ENCODE measurements at regions not wholly inside any gene's neighbourhood (a gene's known extent, or its start where the extent isn't known, plus 50 kb on each side); places are given as distances from the start of the nearest gene placed in this dataset.

DNA sequence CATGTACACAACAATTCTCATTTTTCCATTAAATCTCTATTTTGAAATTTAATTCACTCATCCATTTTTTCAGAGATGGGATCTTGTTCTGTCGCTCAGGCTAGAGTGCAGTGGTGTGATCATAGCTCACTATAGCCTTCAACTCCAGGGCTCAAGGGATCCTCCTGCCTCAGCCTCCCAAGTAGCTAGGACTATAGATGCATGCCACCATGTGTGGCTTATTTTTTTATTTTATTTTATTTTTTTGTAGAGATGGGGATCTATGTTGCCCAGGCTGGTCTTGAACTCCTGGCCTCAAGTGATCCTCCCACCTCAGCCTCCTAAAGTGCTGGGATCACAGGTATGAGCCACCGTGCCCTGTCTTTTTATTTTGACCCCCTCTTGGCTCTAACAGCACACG is 203.8 kb upstream of the KLF14 start:
- Histone ChIP-seq H3K4me1 (peaks cover under 1% of the 10 kb centered on the region; the same call in 1 of the 2 replicates), H3K9me3 (replicated peaks) (no peaks in the 10 kb centered on the region), H3K27ac (no peak overlapping the region), H3K27me3 (no peaks in the 10 kb centered on the region), H3K36me3 (no peaks in the 10 kb centered on the region), H3K4me3 (no peak overlapping the region)
- DNase-seq: no peak

DNA sequence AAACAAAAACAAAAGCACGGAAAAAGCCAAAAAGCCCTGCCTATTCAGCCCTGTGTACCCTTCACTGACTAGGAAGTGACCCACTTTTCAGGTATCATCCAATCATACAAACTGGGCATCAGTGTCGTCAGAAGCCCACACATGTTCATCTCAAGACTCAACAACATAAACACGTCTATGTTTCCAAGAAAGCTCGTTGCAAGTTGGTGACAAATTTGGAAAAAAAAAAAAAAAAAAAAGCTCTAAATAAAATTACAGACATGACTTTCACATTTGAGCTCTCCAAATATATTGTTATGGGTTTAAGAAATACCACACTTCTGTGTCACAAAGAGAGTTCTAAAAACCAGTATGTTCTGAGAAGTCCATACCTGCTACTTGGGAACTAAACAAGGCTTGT is 204.7 kb upstream of the KLF14 start:
- H3K4me3 ChIP-seq: no peak overlapping the region

DNA sequence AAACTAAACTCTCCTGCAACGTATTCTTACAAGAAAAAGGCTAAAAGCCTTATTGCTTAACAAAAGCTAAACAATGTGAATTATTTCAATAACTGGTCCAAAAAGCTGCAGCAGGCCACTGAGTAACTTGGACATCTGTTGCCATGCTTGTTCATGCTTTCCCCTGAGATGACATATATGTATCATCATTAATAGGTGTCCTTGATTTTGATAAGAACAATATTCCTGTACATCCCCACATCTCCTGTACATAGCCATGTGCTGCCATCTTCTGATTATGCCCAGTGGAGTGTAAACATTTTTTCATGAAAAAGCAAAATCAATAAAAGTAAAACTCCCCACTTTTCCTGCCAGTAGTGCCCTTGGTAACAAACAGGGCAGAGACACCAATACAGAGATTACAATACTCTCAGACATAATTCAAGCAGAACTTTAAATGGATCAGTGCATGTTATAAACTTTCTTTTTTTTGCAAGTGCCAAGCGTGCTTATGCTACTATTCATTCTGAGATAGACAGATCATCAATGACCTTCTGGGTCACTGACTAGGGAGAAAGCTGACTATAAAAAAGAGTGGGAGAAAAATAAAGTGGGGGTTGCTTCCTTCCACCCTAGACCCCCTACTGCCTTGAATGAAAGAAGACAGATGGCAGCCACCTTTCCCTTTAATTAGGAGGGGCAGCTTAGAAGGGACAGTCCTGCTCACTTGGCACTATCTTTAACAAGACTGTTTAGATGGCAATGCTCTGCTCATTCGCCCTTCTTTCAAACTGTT is 205.5 kb upstream of the KLF14 start:
- no peaks in the 10 kb centered on the region for H3K9me3 ChIP-seq (replicated peaks)
- no peak overlapping the region for H3K4me3 ChIP-seq
- DNase-seq: no peak
- H3K36me3 ChIP-seq: no peaks in the 10 kb centered on the region
- no peak overlapping the region for H3K27ac ChIP-seq
- peaks cover 4% of the 10 kb centered on the region; the same call in 1 of the 2 replicates for H3K4me1 ChIP-seq
- no peaks in the 10 kb centered on the region for H3K27me3 ChIP-seq

More for the DNA sequence above, 204.7 kb upstream of the KLF14 start:
- no peaks in the 10 kb centered on the region for H3K9me3 ChIP-seq (replicated peaks)
- H3K4me1 ChIP-seq: peaks cover 4% of the 10 kb centered on the region; the same call in 1 of the 2 replicates
- no peak overlapping the region for H3K27ac ChIP-seq
- H3K27me3 ChIP-seq: no peaks in the 10 kb centered on the region
- no peaks in the 10 kb centered on the region for H3K36me3 ChIP-seq
- no peak for DNase-seq

DNA sequence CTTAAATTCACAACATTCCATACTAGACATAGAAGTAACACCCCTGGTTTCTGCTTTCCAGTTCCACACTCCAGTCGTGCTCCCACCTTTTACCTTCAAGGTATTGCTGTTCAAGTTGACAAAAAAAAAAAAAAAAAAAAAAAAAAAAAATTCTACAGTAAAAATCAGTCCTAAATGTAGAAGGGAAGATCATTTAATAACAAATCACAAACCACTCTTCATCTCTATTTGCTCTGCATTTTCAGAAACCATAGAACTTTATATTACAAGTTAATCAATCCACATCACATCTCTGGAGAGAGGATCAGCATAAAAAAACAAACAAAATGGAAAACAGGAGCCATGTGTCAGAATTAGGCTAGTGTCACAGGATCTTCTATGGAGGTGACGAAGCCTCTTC is 206.3 kb upstream of the KLF14 start:
- no peaks in the 10 kb centered on the region for H3K9me3 ChIP-seq (replicated peaks)
- no peak overlapping the region for H3K27ac ChIP-seq
- DNase-seq: no peak
- no peaks in the 10 kb centered on the region for H3K36me3 ChIP-seq
- peaks cover 4% of the 10 kb centered on the region; the same call in 1 of the 2 replicates for H3K4me1 ChIP-seq
- peak overlapping the region; percentile 54 for H3K4me3 ChIP-seq
- no peaks in the 10 kb centered on the region for H3K27me3 ChIP-seq

DNA sequence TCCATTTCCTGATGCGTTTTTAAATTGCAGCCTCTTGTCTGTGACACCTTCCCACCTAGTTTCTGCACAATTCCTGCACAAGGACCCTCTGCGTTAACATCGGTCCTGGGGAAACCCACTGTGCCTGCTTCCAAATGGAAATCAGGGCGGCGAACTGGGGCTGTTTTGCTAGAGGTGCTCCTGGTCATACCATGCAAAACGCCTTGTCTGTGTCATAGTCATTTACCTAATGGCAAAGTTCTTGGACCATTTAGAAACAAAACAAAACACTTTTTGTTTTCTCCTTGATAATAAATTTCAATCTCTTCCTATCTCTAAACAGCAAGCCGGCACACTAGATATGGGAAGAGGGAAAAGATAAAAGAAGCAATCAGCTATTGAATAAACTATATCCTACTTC is 206.9 kb upstream of the KLF14 start:
- peak overlapping the region; percentile 34 for H3K27ac ChIP-seq
- no peaks in the 10 kb centered on the region for H3K27me3 ChIP-seq
- no peaks in the 10 kb centered on the region for H3K36me3 ChIP-seq
- H3K9me3 ChIP-seq (replicated peaks): no peaks in the 10 kb centered on the region
- peak overlapping the region; percentile 54 for H3K4me3 ChIP-seq
- peaks cover 4% of the 10 kb centered on the region; the same call in 1 of the 2 replicates for H3K4me1 ChIP-seq
- peak in 1 of 2 experiments; percentile 30 for DNase-seq

DNA sequence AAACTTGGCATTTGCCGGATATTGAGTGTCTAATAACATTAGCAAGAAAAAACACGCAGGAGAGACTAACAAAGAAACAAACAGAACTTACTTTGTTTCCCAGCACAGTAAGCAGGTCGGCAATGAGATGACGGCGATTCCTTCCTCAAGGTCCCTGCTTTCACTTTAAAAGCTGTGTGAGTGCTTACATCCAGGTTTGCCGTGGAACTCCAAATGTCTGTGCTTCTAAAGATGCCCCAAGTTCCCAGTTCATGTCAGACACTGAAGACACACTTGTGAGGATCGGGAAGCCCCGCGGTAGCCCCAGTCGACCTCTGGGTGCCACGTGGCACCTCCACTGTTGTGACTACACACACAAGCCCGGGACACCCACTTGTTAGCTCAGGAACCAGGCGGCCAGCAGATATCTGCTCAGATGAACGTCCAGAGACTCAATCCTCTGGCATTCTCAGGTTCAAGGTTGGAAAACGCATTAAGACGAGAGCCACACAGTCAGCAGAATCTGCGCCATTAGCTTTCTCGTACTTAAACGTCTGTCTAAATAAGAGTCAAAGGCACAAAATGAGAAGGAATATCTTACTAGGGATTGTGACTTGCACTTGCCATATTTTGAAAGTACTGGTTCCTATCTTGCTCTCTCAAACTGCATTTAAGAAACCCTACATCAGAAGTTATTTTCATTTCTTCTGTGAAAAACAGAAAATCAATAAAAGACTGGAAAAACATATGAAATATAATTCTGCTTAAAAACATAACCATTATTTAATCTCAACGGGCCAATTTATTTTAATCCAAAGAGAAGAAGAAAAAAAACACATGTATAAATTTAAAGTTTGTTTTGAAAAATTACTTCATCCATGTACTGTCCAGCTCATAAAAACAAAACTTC is 207.6 kb upstream of the KLF14 start:
- Histone ChIP-seq H3K27me3 (no peaks in the 10 kb centered on the region), H3K4me1 (peaks cover 4% of the 10 kb centered on the region; the same call in 1 of the 2 replicates), H3K4me3 (peak overlapping the region; percentile 54), H3K36me3 (no peaks in the 10 kb centered on the region), H3K27ac (peak overlapping the region; percentile 34), H3K9me3 (replicated peaks) (no peaks in the 10 kb centered on the region)
- peak; percentile 59 to 62 for DNase-seq

DNA sequence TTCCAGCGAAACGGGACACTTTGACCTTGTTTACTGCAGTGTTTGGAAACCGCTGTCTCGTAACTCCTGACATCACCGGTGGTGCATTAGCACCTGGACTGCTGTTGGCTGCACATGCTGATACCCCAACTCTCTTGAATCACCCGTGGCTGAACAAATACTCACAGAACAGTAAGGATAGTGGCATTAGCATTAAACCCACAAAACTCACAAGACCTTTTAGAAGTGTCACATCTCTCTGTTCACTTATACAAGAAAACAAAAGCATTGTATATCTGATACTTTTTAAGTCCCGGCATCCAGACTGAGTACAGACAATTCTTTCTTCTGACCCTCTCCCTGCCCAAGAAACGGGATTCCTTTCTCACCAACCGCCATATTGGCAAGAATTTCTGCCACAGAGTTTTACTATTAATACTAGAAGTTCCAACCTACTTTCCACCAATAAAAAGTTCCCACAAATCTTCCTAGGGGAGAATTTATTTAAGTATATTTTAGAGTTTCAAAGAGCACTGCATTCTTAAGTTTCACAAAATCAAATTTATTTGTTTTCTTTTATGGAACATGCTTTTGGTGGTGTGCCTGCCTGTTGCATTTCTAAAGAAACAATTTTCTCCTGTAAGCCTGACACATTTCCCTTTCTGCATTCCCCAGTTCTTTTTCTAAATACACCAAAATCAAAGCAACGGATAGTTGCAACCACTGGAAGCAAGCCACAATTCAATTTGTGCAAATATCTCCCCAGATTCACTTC is 208.4 kb upstream of the KLF14 start:
- Histone ChIP-seq H3K4me3 (peak overlapping the region; percentile 54), H3K27me3 (no peaks in the 10 kb centered on the region), H3K27ac (peak overlapping the region; percentile 22; the same call in 1 of the 2 replicates), H3K4me1 (peaks cover 4% of the 10 kb centered on the region; the same call in 1 of the 2 replicates), H3K9me3 (replicated peaks) (no peaks in the 10 kb centered on the region), H3K36me3 (no peaks in the 10 kb centered on the region)
- DNase-seq: peak in 1 of 2 experiments; percentile 41

DNA sequence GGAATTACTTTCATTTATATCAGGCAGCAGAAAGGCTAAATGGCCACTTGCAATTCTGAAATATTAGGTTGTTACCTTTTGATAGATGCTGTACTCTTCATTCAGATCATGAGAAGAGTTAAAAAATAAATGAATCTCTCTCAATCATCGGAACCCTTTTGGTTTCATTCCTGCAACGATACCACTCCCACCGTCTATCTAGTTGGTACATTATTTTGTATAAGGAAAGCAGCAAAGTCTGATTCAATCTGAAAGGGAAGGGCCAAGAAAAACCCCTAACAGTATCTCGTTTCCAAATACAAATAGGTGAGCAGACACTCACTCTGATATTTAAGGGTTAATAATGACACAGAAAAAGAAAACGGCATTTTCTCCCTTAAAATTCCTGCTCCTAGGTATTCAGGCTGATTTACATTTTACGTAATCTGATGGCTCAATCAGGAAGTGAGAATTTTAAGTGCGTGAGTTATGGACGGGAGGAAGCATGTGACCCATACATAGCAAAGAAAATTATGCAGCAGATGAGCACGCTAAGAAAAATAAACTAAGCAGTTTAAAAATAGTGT is 209.4 kb upstream of the KLF14 start:
- no peaks in the 10 kb centered on the region for H3K27me3 ChIP-seq
- peak overlapping the region; percentile 19 for H3K4me3 ChIP-seq
- no peak for DNase-seq
- no peaks in the 10 kb centered on the region for H3K36me3 ChIP-seq
- H3K4me1 ChIP-seq: peaks cover 4% of the 10 kb centered on the region; the same call in 1 of the 2 replicates
- H3K9me3 ChIP-seq (replicated peaks): no peaks in the 10 kb centered on the region
- H3K27ac ChIP-seq: no peak overlapping the region

DNA sequence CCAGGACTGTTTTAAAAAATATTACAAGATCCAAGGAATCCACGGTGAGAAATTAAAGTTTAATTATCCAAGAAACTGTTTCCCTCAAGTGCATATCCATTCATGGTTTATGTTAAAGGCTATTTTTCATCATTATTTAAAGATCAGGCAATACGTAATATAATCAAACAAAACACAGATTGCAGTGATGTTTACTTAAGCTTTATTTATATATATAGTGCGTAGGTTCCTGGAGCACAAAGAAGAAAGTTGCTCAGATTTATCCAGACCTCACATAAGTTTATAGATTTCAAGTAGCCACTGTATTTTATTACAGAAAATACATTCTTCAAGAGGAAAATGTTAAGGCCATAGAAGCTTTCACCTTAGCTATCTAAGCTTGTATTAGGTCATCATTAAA is 210.0 kb upstream of the KLF14 start:
- DNase-seq: no peak
- H3K4me1 ChIP-seq: peaks cover 4% of the 10 kb centered on the region; the same call in 1 of the 2 replicates
- H3K27ac ChIP-seq: no peak overlapping the region
- H3K4me3 ChIP-seq: no peak overlapping the region; the same call in 1 of the 2 replicates
- no peaks in the 10 kb centered on the region for H3K27me3 ChIP-seq
- H3K9me3 ChIP-seq (replicated peaks): no peaks in the 10 kb centered on the region
- H3K36me3 ChIP-seq: no peaks in the 10 kb centered on the region

DNA sequence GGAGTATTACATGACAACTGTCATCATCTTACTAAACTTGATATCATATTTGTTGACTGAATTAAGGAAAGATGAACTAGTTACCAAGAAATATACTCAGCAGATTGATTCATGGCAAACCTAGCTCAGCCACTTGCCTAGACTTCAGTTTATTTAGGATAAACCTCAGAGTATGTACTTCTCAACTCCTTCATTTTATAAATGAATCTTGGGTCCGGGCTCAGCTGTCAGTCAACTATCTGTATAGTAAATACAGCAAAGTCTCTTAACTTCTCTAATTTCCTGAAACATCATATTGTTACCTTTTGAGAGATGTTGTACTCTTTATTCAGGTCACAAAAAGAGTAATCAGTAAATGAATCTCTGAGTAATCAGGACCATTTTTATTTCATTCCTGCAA is 211.0 kb upstream of the KLF14 start:
- Histone ChIP-seq H3K36me3 (no peaks in the 10 kb centered on the region), H3K4me1 (peaks cover 4% of the 10 kb centered on the region; the same call in 1 of the 2 replicates), H3K27me3 (no peaks in the 10 kb centered on the region), H3K27ac (no peak overlapping the region), H3K9me3 (replicated peaks) (no peaks in the 10 kb centered on the region), H3K4me3 (no peak overlapping the region)
- DNase-seq: no peak

DNA sequence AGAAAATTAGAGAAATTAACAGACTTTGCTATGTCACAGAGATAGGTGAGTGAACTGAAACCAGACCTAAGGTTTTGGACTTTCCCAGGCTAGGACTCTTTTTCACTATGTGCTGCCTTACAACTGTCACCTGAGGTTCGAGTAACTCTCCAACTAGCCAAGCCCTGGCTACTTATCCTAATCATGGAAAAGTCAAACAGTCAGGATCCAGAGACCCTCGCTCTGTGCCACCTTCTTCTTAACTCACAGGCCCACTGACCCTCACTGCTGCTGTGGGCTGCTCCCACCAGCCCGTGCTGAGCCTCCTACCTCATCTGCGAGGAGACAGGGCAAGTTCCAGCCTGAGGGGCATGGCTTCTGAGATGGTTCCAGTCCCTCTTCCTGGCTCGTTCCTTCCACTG is 211.4 kb upstream of the KLF14 start:
- no peak for DNase-seq
- Histone ChIP-seq H3K27me3 (no peaks in the 10 kb centered on the region), H3K4me1 (peaks cover 4% of the 10 kb centered on the region; the same call in 1 of the 2 replicates), H3K27ac (no peak overlapping the region), H3K9me3 (replicated peaks) (no peaks in the 10 kb centered on the region), H3K36me3 (no peaks in the 10 kb centered on the region), H3K4me3 (no peak overlapping the region)

DNA sequence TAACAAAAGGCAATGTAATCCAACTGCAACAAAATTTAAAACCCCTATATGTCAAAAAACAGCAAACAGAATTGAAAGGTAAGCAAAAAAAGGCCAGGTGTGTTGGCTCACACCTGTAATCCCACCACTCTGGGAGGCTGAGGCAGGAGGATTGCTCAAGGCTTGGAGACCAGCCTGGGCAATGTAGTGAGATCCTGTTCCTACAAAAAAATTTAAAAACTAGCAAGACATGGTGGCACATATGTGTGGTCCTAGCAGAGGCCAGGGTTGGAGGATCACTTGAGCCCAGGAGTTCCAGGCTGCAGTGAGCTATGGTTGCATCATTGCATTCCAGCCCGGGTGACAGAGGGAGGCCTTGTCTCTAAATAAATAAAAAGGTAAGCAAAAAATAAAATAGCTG is 212.1 kb upstream of the KLF14 start:
- Histone ChIP-seq H3K4me3 (no peak overlapping the region), H3K36me3 (no peaks in the 10 kb centered on the region), H3K9me3 (replicated peaks) (no peaks in the 10 kb centered on the region), H3K27me3 (no peaks in the 10 kb centered on the region), H3K27ac (no peak overlapping the region), H3K4me1 (peaks cover 4% of the 10 kb centered on the region; the same call in 1 of the 2 replicates)
- no peak for DNase-seq

DNA sequence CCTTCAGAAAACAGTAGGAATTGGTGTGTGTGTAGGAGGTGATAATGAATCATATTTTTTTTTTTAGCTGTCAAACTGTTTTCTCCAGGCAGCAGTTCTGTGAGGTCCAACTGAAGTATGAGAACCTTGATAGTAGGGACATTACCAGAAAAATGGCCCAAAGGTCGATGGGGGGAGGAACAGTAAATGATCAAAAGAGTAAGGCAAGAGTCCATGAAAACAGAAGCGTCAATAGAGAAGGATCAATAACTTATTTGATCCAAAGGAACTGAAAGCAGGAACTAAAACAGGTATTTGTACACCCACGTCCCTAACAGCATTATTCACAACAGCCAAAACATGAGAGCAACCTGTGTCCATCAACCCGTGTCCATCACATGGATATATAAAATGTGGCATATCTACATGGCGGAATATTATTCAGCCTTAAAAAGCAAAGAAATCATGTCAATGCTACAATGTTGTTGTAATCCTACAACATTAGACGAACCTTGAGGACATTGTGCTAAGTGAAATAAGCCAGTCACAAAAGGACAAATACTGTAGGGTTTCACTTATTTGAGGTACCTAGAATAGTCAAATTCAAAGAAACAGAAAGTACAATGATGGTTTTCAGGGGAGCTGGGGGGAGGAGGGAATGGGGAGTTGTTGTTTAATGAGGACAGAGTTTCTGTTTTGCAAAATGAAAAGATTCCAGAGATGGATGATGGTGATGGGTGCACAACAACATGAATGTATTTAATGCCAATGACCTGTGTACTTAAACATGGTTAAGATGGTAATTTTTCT is 214.0 kb upstream of the KLF14 start:
- H3K36me3 ChIP-seq: no peaks in the 10 kb centered on the region
- no peaks in the 10 kb centered on the region for H3K9me3 ChIP-seq (replicated peaks)
- H3K27ac ChIP-seq: no peak overlapping the region
- peaks cover 2% of the 10 kb centered on the region; the same call in 1 of the 2 replicates for H3K4me1 ChIP-seq
- no peaks in the 10 kb centered on the region for H3K27me3 ChIP-seq
- DNase-seq: no peak
- no peak overlapping the region for H3K4me3 ChIP-seq

Measured in SJCRH30 (cell line).